Tibial nerve (tissue), 3 donors: ENCODE measurements at regions not wholly inside any gene's neighbourhood (a gene's known extent, or its start where the extent isn't known, plus 50 kb on each side); places are given as distances from the start of the nearest gene placed in this dataset.

Experiments
- POLR2A ChIP-seq, 2 donors: fragments of 450-650 bp; IDR thresholded peaks; one replicate each; pipeline ENCODE4 v1.6.1; 2017; ENCODE audit warnings: antibody characterized with exemption in 2 of 2, mild to moderate bottlenecking in 2 of 2, moderate library complexity in 2 of 2
- TF ChIP-seq, protein P1 (sequence below), 5 experiments: fragments of 200-600 bp in 3 of 5; fragments of 450-650 bp in 2 of 5; sonication (generic) in 3 of 5; IDR thresholded peaks; one replicate each; pipeline ENCODE4 v1.5.1; 2016 to 2019; ENCODE audit warnings: antibody characterized with exemption in 5 of 5, mild to moderate bottlenecking in 3 of 5, moderate library complexity in 2 of 5

GRCh38 chr20:11375335-11375734, 542.4 kb upstream of the BTBD3 start:
- no peak for TF ChIP-seq POLR2A (IDR thresholded peaks at IDR 0.05)
- TF ChIP-seq, protein P1, sequence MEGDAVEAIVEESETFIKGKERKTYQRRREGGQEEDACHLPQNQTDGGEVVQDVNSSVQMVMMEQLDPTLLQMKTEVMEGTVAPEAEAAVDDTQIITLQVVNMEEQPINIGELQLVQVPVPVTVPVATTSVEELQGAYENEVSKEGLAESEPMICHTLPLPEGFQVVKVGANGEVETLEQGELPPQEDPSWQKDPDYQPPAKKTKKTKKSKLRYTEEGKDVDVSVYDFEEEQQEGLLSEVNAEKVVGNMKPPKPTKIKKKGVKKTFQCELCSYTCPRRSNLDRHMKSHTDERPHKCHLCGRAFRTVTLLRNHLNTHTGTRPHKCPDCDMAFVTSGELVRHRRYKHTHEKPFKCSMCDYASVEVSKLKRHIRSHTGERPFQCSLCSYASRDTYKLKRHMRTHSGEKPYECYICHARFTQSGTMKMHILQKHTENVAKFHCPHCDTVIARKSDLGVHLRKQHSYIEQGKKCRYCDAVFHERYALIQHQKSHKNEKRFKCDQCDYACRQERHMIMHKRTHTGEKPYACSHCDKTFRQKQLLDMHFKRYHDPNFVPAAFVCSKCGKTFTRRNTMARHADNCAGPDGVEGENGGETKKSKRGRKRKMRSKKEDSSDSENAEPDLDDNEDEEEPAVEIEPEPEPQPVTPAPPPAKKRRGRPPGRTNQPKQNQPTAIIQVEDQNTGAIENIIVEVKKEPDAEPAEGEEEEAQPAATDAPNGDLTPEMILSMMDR (IDR thresholded peaks at IDR 0.05): no peak
